Ishikawa (cell line): ENCODE measurements at regions not wholly inside any gene's neighbourhood (a gene's known extent, or its start where the extent isn't known, plus 50 kb on each side); places are given as distances from the start of the nearest gene placed in this dataset.

ENCODE experiments used
- CEBPB ChIP-seq: IDR thresholded peaks from 2 replicates; pipeline ENCODE4 v1.6.1; 2012
- CREB1 ChIP-seq: IDR thresholded peaks from 2 replicates; pipeline ENCODE4 v1.6.1; 2012; ENCODE audit warnings: low read depth
- FOXM1 ChIP-seq: IDR thresholded peaks from 2 replicates; pipeline ENCODE4 v1.6.1; 2012; ENCODE audit warnings: low read depth, borderline replicate concordance
- MAX ChIP-seq: IDR thresholded peaks from 2 replicates; pipeline ENCODE4 v1.6.1; 2012
- REST ChIP-seq: IDR thresholded peaks from 2 replicates; pipeline ENCODE4 v1.6.1; 2012; ENCODE audit warnings: low read depth, mild to moderate bottlenecking
- USF1 ChIP-seq: IDR thresholded peaks from 2 replicates; pipeline ENCODE4 v1.6.1; 2012
- YY1 ChIP-seq: IDR thresholded peaks from 2 replicates; pipeline ENCODE4 v1.6.1; 2012; ENCODE audit warnings: low read depth

- TF ChIP-seq REST (no peak), USF1 (no peak), CEBPB (no peak), YY1 (no peak), CREB1 (no peak), MAX (no peak), FOXM1 (no peak)
Measured at GRCh38 chrX:45811326-45811725, 610.6 kb upstream of the DIPK2B start.
